PC-9 (cell line): ENCODE measurements at regions not wholly inside any gene's neighbourhood (a gene's known extent, or its start where the extent isn't known, plus 50 kb on each side); places are given as distances from the start of the nearest gene placed in this dataset.

ENCODE experiments used
- BruUV-seq: library from RNA; stranded (reverse); fragments of 400-500 nt; replicated peaks from 2 replicates; lab custom pipeline; 2021; lab: Mats Ljungman, UMichigan
- CTCF ChIA-PET: fragments of 300-600 bp; sonication (Branson Sonifier 250); formaldehyde crosslinking; loops from one replicate; lab custom pipeline; 2022; ENCODE audit warnings: antibody characterized with exemption; lab: Charles Lee
- POLR2A ChIA-PET: fragments of 300-600 bp; sonication (Branson Sonifier 250); formaldehyde crosslinking; loops from one replicate; lab custom pipeline; 2022; ENCODE audit warnings: antibody characterized with exemption; ENCODE audit not compliant: unreplicated experiment; lab: Charles Lee
- DNase-seq, 2 experiments: peaks; one replicate each; pipeline versions ENCODE4 v3.0.0 to v3.0.0-alpha.2; 2015 to 2022; ENCODE audit warnings: mixed read lengths in 1 of 2
- H2AFZ ChIP-seq: fragments of 200-600 bp; sonication (generic); 2 replicates; pipeline ENCODE4 v1.8.1; 2017; ENCODE audit warnings: antibody characterized with exemption
- H3F3A ChIP-seq: fragments of 200-600 bp; sonication (generic); 2 replicates; pipeline ENCODE4 v1.8.1; 2017; ENCODE audit warnings: antibody characterized with exemption, mild to moderate bottlenecking, low read depth; ENCODE audit not compliant: insufficient read depth
- H3K27ac ChIP-seq: fragments of 200-600 bp; sonication (generic); 2 replicates; pipeline ENCODE4 v1.6.1; 2016; ENCODE audit warnings: mixed run types
- H3K27me3 ChIP-seq: fragments of 200-600 bp; sonication (generic); 2 replicates; pipeline ENCODE4 v1.6.1; 2016; ENCODE audit warnings: low read depth, mixed run types; ENCODE audit not compliant: insufficient read depth
- H3K36me3 ChIP-seq: fragments of 200-600 bp; sonication (generic); 2 replicates; pipeline ENCODE4 v1.6.1; 2016; ENCODE audit warnings: low read depth, mixed run types
- H3K4me1 ChIP-seq: fragments of 200-600 bp; sonication (generic); replicated peaks from 2 replicates; pipeline ENCODE4 v1.6.1; 2016; ENCODE audit warnings: mixed run types; ENCODE audit not compliant: insufficient read depth
- H3K4me2 ChIP-seq: fragments of 200-600 bp; sonication (generic); 2 replicates; pipeline ENCODE4 v1.6.1; 2017; ENCODE audit warnings: mixed run types
- H3K4me3 ChIP-seq: fragments of 200-600 bp; sonication (generic); 2 replicates; pipeline ENCODE4 v1.6.1; 2016; ENCODE audit warnings: mixed run types
- H3K79me2 ChIP-seq: fragments of 200-600 bp; sonication (generic); 2 replicates; pipeline ENCODE4 v1.6.1; 2017; ENCODE audit warnings: low read depth, mixed run types
- H3K9me2 ChIP-seq: fragments of 200-600 bp; sonication (generic); 2 replicates; pipeline ENCODE4 v1.8.1; 2017; ENCODE audit warnings: mild to moderate bottlenecking; ENCODE audit not compliant: insufficient read depth
- H3K9me3 ChIP-seq: fragments of 200-600 bp; sonication (generic); 2 replicates; pipeline ENCODE4 v1.8.1; 2016; ENCODE audit warnings: low read depth; ENCODE audit not compliant: insufficient read depth
- H4K20me1 ChIP-seq: fragments of 200-600 bp; sonication (generic); 2 replicates; pipeline ENCODE4 v1.8.1; 2017; ENCODE audit not compliant: insufficient read depth
- EZH2 ChIP-seq: fragments of 200-600 bp; sonication (generic); IDR thresholded peaks from 2 replicates; pipeline ENCODE4 v1.8.0; 2017; ENCODE audit warnings: antibody characterized with exemption, low read depth
- intact Hi-C: fragments of 100-400 bp; cut with micrococcal nuclease; formaldehyde crosslinking; loops from one replicate; pipeline ENCODE4 v1.10.0; 2022; ENCODE audit not compliant: unreplicated experiment
- TF ChIP-seq, protein P1 (sequence below): fragments of 200-600 bp; sonication (generic); conservative IDR thresholded peaks from 2 replicates; pipeline ENCODE4 v1.6.1; 2017; ENCODE audit warnings: mixed run types, antibody characterized with exemption, mild to moderate bottlenecking, moderate library complexity

DNA sequence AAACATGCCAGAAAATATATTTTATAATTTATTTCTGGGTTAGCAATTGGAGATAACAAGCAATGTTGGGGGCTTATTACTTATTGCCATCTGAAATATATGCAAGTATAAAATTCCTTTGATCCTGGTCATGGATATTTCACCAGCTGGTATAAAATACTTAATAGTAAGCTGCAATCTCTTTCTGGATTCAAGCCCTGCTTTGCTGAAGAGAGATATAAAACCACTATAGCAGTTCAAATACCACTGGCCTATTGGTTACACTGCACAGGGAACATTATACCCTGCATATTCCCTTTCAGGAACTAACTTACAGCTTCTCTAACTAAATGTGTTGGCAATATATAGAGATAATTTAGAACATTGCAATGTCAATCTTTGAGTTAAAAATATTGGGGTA is 546.2 kb upstream of the ATP2B1 start:
- Histone ChIP-seq H3K27ac (no peak overlapping the region), H3K36me3 (no peaks in the 10 kb centered on the region), H3K4me3 (no peak overlapping the region), H3K27me3 (no peaks in the 10 kb centered on the region), H3K79me2 (no peaks in the 10 kb centered on the region), H3K4me2 (no peak overlapping the region), H3K9me3 (no peaks in the 10 kb centered on the region; the same call in 1 of the 2 replicates), H2AFZ (no peak overlapping the region), H3F3A (no peaks in the 10 kb centered on the region), H3K9me2 (no peaks in the 10 kb centered on the region), H3K4me1 (no peaks in the 10 kb centered on the region), H4K20me1 (no peaks in the 10 kb centered on the region)
- POLR2A ChIA-PET: no interaction called here
- TF ChIP-seq EZH2: no peak
- intact Hi-C loops: loop anchor here (5.0 kb wide), 1 partner anchor 712 kb away; no protein-coding TSS in a partner anchor
- DNase-seq: no peak
- BruUV-seq: no TSS peak
- CTCF ChIA-PET: no interaction called here

DNA sequence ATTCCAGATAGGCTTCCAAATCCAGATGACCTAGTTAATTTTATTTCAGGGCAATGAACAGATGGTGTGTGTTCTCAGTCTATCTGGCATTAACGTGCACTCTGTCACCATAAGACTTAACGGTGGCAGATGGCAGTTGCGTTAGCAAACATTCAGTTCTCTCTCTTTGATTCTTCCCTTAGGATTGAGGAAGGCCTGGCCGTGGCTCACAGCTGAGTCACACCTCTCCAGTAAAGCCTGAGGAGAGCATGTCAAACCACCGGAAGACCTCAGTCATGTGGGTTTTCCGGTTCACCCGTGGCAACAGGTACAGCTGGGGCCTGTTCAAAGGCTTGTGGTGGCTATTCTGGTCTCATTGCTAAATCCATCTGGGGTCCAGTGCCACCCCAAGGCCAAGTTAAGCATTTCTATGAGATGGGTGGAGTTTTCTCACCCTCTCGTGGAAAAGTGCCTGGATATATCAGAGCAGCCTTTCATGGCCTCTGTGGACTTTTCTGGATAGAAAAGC is 545.1 kb upstream of the ATP2B1 start:
- Histone ChIP-seq H3K9me3 (no peaks in the 10 kb centered on the region; the same call in 1 of the 2 replicates), H3K4me1 (no peaks in the 10 kb centered on the region), H2AFZ (no peak overlapping the region), H3K27me3 (no peaks in the 10 kb centered on the region), H3K79me2 (no peaks in the 10 kb centered on the region), H3K4me3 (no peak overlapping the region), H3K36me3 (no peaks in the 10 kb centered on the region), H3K9me2 (no peaks in the 10 kb centered on the region), H3K4me2 (no peak overlapping the region), H3K27ac (no peak overlapping the region), H4K20me1 (no peaks in the 10 kb centered on the region), H3F3A (no peaks in the 10 kb centered on the region)
- BruUV-seq: no TSS peak
- intact Hi-C loops: loop anchor here (5.0 kb wide), 1 partner anchor 711 kb away; no protein-coding TSS in a partner anchor
- ChIA-PET CTCF (no interaction called here), POLR2A (no interaction called here)
- TF ChIP-seq, protein P1, sequence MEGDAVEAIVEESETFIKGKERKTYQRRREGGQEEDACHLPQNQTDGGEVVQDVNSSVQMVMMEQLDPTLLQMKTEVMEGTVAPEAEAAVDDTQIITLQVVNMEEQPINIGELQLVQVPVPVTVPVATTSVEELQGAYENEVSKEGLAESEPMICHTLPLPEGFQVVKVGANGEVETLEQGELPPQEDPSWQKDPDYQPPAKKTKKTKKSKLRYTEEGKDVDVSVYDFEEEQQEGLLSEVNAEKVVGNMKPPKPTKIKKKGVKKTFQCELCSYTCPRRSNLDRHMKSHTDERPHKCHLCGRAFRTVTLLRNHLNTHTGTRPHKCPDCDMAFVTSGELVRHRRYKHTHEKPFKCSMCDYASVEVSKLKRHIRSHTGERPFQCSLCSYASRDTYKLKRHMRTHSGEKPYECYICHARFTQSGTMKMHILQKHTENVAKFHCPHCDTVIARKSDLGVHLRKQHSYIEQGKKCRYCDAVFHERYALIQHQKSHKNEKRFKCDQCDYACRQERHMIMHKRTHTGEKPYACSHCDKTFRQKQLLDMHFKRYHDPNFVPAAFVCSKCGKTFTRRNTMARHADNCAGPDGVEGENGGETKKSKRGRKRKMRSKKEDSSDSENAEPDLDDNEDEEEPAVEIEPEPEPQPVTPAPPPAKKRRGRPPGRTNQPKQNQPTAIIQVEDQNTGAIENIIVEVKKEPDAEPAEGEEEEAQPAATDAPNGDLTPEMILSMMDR: no peak
- no peak for TF ChIP-seq EZH2
- DNase-seq: peak; percentile 60 to 65

DNA sequence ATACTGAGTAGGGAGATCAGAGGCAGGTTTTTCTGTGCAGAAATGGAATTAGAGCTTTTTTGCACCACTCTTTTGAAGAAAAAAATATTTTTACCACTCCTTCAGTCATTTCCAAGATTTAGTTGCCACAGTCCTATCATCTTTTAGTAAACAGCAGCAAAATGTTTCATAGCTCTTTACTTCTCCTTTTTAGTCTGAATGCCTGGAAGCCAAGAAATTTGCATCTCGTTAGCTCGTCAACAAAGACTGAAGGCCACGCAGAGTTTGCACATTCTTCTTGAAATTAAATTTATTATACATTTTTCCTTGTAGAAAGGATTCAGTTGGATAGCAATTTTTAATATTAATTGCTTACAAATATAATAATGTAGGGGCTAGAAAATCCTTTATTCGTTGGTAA is 544.5 kb upstream of the ATP2B1 start:
- H3K9me3 ChIP-seq: no peaks in the 10 kb centered on the region; the same call in 1 of the 2 replicates
- H3K9me2 ChIP-seq: no peaks in the 10 kb centered on the region
- DNase-seq: no peak
- H3K79me2 ChIP-seq: no peaks in the 10 kb centered on the region
- ChIA-PET CTCF (no interaction called here), POLR2A (no interaction called here)
- no peak overlapping the region for H2AFZ ChIP-seq
- no peaks in the 10 kb centered on the region for H3K27me3 ChIP-seq
- no peaks in the 10 kb centered on the region for H3K4me1 ChIP-seq
- intact Hi-C loops: loop anchor here (5.0 kb wide), 1 partner anchor 711 kb away; no protein-coding TSS in a partner anchor
- H3F3A ChIP-seq: no peaks in the 10 kb centered on the region
- no peak overlapping the region for H3K27ac ChIP-seq
- no peak overlapping the region for H3K4me3 ChIP-seq
- TF ChIP-seq, protein P1: no peak
- TF ChIP-seq EZH2: no peak
- no peak overlapping the region for H3K4me2 ChIP-seq
- H4K20me1 ChIP-seq: no peaks in the 10 kb centered on the region
- no TSS peak for BruUV-seq
- H3K36me3 ChIP-seq: no peaks in the 10 kb centered on the region
